Subcutaneous abdominal adipose tissue (tissue), 5 donors: ENCODE measurements at regions not wholly inside any gene's neighbourhood (a gene's known extent, or its start where the extent isn't known, plus 50 kb on each side); places are given as distances from the start of the nearest gene placed in this dataset.
"Not testable (repeated sequence)": the region's sequence is repeated elsewhere in the genome, so short reads cannot be mapped to it uniquely, and the experiment has no call there.

ENCODE experiments used
- H3K27ac ChIP-seq: one replicate; pipeline ENCODE4 v1.7.0; 2013; ENCODE audit warnings: low read depth, mild to moderate bottlenecking, inconsistent platforms, low read length, moderate library complexity
- H3K27me3 ChIP-seq, 5 donors: one replicate each; pipeline ENCODE4 v1.7.0; 2013; ENCODE audit warnings: low read length in 5 of 5, inconsistent platforms in 1 of 5; ENCODE audit not compliant: control insufficient read depth in 5 of 5, insufficient read depth in 4 of 5
- H3K36me3 ChIP-seq, 5 donors: one replicate each; pipeline ENCODE4 v1.7.0; 2013; ENCODE audit warnings: low read length in 5 of 5; ENCODE audit not compliant: control insufficient read depth in 5 of 5, insufficient read depth in 5 of 5
- H3K4me1 ChIP-seq, 5 donors: one replicate each; pipeline ENCODE4 v1.7.0; 2013; ENCODE audit warnings: low read length in 5 of 5, mild to moderate bottlenecking in 3 of 5, moderate library complexity in 1 of 5; ENCODE audit not compliant: control insufficient read depth in 5 of 5, insufficient read depth in 5 of 5
- H3K4me3 ChIP-seq, 5 donors: one replicate each; pipeline ENCODE4 v1.7.0; 2013; ENCODE audit warnings: low read length in 5 of 5, low read depth in 1 of 5
- H3K9ac ChIP-seq, 5 donors: one replicate each; pipeline ENCODE4 v1.7.0; 2013; ENCODE audit warnings: low read length in 5 of 5, mild to moderate bottlenecking in 4 of 5, moderate library complexity in 3 of 5
- H3K9me3 ChIP-seq, 5 donors: one replicate each; pipeline ENCODE4 v1.7.0; 2013; ENCODE audit warnings: low read length in 5 of 5; ENCODE audit not compliant: control insufficient read depth in 5 of 5
- donor health status: healthy.
- donor health status: healthy.
- donor health status: healthy.
- donor health status: healthy.
- donor health status: healthy.

- H3K4me3 ChIP-seq, H3K9me3 ChIP-seq, H3K36me3 ChIP-seq, H3K27ac ChIP-seq, H3K9ac ChIP-seq, H3K27me3 ChIP-seq, H3K4me1 ChIP-seq: not testable (repeated sequence)
Observed at GRCh38 chr2:187637771-187638170, 83.5 kb upstream of the TFPI start.

- no peak overlapping the region for H3K9ac ChIP-seq
- no peaks in the 10 kb centered on the region for H3K9me3 ChIP-seq
- H3K36me3 ChIP-seq: no peaks in the 10 kb centered on the region
- H3K4me1 ChIP-seq: no peaks in the 10 kb centered on the region
- no peaks in the 10 kb centered on the region for H3K27me3 ChIP-seq
- no peak overlapping the region for H3K27ac ChIP-seq
- no peak overlapping the region for H3K4me3 ChIP-seq
Observed at GRCh38 chr2:187638840-187639239, 84.6 kb upstream of the TFPI start.

- no peaks in the 10 kb centered on the region for H3K27me3 ChIP-seq
- no peak overlapping the region for H3K4me3 ChIP-seq
- H3K4me1 ChIP-seq: no peaks in the 10 kb centered on the region
- H3K9ac ChIP-seq: no peak overlapping the region
- H3K36me3 ChIP-seq: no peaks in the 10 kb centered on the region
- no peaks in the 10 kb centered on the region for H3K9me3 ChIP-seq
- no peak overlapping the region for H3K27ac ChIP-seq
Observed at GRCh38 chr2:187640926-187641510, 86.8 kb upstream of the TFPI start.

- H3K27ac ChIP-seq: no peak overlapping the region
- no peak overlapping the region for H3K9ac ChIP-seq
- H3K9me3 ChIP-seq: no peaks in the 10 kb centered on the region
- H3K4me1 ChIP-seq: no peaks in the 10 kb centered on the region
- no peaks in the 10 kb centered on the region for H3K36me3 ChIP-seq
- no peaks in the 10 kb centered on the region for H3K27me3 ChIP-seq
- H3K4me3 ChIP-seq: no peak overlapping the region
Observed at GRCh38 chr2:187642498-187642897, 88.3 kb upstream of the TFPI start.

- Histone ChIP-seq H3K27me3 (no peaks in the 10 kb centered on the region), H3K4me1 (no peaks in the 10 kb centered on the region), H3K9ac (no peak overlapping the region), H3K4me3 (no peak overlapping the region), H3K36me3 (no peaks in the 10 kb centered on the region), H3K27ac (no peak overlapping the region), H3K9me3 (no peaks in the 10 kb centered on the region)
Observed at GRCh38 chr2:187644486-187644885, 90.3 kb upstream of the TFPI start.

- Histone ChIP-seq H3K27me3 (no peaks in the 10 kb centered on the region), H3K4me1 (no peaks in the 10 kb centered on the region), H3K4me3 (no peak overlapping the region), H3K9ac (no peak overlapping the region), H3K9me3 (no peaks in the 10 kb centered on the region), H3K36me3 (no peaks in the 10 kb centered on the region), H3K27ac (no peak overlapping the region)
Observed at GRCh38 chr2:187644981-187645380, 90.7 kb upstream of the TFPI start.

GRCh38 chr2:187646556-187646955 is 92.3 kb upstream of the TFPI start:
- H3K9ac ChIP-seq: no peak overlapping the region
- H3K4me3 ChIP-seq: no peak overlapping the region
- H3K36me3 ChIP-seq: no peaks in the 10 kb centered on the region
- no peaks in the 10 kb centered on the region for H3K9me3 ChIP-seq
- H3K27me3 ChIP-seq: no peaks in the 10 kb centered on the region
- no peak overlapping the region for H3K27ac ChIP-seq
- no peaks in the 10 kb centered on the region for H3K4me1 ChIP-seq

- H3K4me3 ChIP-seq: peak overlapping the region in 4 of 5 donors; percentile 10 to 32 (median 25)
- no peak overlapping the region for H3K9ac ChIP-seq
- H3K27ac ChIP-seq: no peak overlapping the region
- peaks cover 0 to 4% (median 0%) of the 10 kb centered on the region in 5 donors for H3K4me1 ChIP-seq
- H3K36me3 ChIP-seq: no peaks in the 10 kb centered on the region
- H3K9me3 ChIP-seq: no peaks in the 10 kb centered on the region
- no peaks in the 10 kb centered on the region for H3K27me3 ChIP-seq
Observed at GRCh38 chr2:187654535-187654934, 100.3 kb upstream of the TFPI start.

GRCh38 chr2:187655001-187655400 is 100.8 kb upstream of the TFPI start:
- Histone ChIP-seq H3K4me1 (peaks cover 0 to 4% (median 0%) of the 10 kb centered on the region in 5 donors), H3K9ac (no peak overlapping the region), H3K4me3 (peak overlapping the region in 3 of 5 donors; percentile 10 to 28 (median 22)), H3K36me3 (no peaks in the 10 kb centered on the region), H3K27ac (no peak overlapping the region), H3K9me3 (no peaks in the 10 kb centered on the region), H3K27me3 (no peaks in the 10 kb centered on the region)

GRCh38 chr2:187656123-187656522 is 101.9 kb upstream of the TFPI start:
- Histone ChIP-seq H3K4me1 (peaks cover 0 to 4% (median 0%) of the 10 kb centered on the region in 5 donors), H3K4me3 (no peak overlapping the region), H3K27me3 (no peaks in the 10 kb centered on the region), H3K9me3 (no peaks in the 10 kb centered on the region), H3K36me3 (no peaks in the 10 kb centered on the region), H3K27ac (no peak overlapping the region), H3K9ac (no peak overlapping the region)
